ENCODE measurements at regions not wholly inside any gene's neighbourhood (a gene's known extent, or its start where the extent isn't known, plus 50 kb on each side); places are given as distances from the start of the nearest gene placed in this dataset.

DNA sequence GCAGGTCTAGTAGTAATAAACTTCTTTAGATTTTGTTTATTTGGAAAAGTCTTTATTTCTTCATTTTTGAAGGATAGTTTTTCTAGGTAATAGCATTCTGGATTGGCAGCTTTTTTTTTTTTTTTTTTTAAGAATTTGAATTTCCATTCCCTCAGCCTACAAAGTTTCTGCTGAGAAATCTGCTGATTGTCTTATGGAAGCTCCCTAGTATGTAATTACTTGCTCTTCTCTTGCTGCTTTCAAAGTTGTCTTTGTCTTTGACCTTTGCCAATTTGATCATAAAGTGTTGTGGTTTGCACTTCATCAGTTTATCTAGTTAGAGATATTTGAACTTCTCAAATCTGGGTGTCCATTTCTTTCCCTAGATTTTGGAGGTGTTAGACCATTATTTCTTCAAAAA lies 82.2 kb upstream of the GMDS start:
- no peak for TF ChIP-seq NFIC (IDR thresholded peaks at IDR 0.05)
- TF ChIP-seq, protein P1, sequence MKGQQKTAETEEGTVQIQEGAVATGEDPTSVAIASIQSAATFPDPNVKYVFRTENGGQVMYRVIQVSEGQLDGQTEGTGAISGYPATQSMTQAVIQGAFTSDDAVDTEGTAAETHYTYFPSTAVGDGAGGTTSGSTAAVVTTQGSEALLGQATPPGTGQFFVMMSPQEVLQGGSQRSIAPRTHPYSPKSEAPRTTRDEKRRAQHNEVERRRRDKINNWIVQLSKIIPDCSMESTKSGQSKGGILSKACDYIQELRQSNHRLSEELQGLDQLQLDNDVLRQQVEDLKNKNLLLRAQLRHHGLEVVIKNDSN (IDR thresholded peaks at IDR 0.05) = no peak
- TF ChIP-seq CEBPB (IDR thresholded peaks at IDR 0.05) = no peak
- no peak for TF ChIP-seq TAF1 (IDR thresholded peaks at IDR 0.05; ENCODE audit: low read depth)
- TF ChIP-seq EP300 (IDR thresholded peaks at IDR 0.05; ENCODE audit: borderline replicate concordance) = no peak
- TF ChIP-seq CREB1 (IDR thresholded peaks at IDR 0.05; ENCODE audit: low read depth) = no peak
- TF ChIP-seq, protein P2, sequence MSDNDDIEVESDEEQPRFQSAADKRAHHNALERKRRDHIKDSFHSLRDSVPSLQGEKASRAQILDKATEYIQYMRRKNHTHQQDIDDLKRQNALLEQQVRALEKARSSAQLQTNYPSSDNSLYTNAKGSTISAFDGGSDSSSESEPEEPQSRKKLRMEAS (IDR thresholded peaks at IDR 0.05) = no peak
- TF ChIP-seq, protein P3, sequence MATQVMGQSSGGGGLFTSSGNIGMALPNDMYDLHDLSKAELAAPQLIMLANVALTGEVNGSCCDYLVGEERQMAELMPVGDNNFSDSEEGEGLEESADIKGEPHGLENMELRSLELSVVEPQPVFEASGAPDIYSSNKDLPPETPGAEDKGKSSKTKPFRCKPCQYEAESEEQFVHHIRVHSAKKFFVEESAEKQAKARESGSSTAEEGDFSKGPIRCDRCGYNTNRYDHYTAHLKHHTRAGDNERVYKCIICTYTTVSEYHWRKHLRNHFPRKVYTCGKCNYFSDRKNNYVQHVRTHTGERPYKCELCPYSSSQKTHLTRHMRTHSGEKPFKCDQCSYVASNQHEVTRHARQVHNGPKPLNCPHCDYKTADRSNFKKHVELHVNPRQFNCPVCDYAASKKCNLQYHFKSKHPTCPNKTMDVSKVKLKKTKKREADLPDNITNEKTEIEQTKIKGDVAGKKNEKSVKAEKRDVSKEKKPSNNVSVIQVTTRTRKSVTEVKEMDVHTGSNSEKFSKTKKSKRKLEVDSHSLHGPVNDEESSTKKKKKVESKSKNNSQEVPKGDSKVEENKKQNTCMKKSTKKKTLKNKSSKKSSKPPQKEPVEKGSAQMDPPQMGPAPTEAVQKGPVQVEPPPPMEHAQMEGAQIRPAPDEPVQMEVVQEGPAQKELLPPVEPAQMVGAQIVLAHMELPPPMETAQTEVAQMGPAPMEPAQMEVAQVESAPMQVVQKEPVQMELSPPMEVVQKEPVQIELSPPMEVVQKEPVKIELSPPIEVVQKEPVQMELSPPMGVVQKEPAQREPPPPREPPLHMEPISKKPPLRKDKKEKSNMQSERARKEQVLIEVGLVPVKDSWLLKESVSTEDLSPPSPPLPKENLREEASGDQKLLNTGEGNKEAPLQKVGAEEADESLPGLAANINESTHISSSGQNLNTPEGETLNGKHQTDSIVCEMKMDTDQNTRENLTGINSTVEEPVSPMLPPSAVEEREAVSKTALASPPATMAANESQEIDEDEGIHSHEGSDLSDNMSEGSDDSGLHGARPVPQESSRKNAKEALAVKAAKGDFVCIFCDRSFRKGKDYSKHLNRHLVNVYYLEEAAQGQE (IDR thresholded peaks at IDR 0.05; ENCODE audit: low read depth) = no peak
- no peak for TF ChIP-seq RAD21 (IDR thresholded peaks at IDR 0.05; ENCODE audit: low read depth)
- TF ChIP-seq EGR1 (IDR thresholded peaks at IDR 0.05) = no peak

DNA sequence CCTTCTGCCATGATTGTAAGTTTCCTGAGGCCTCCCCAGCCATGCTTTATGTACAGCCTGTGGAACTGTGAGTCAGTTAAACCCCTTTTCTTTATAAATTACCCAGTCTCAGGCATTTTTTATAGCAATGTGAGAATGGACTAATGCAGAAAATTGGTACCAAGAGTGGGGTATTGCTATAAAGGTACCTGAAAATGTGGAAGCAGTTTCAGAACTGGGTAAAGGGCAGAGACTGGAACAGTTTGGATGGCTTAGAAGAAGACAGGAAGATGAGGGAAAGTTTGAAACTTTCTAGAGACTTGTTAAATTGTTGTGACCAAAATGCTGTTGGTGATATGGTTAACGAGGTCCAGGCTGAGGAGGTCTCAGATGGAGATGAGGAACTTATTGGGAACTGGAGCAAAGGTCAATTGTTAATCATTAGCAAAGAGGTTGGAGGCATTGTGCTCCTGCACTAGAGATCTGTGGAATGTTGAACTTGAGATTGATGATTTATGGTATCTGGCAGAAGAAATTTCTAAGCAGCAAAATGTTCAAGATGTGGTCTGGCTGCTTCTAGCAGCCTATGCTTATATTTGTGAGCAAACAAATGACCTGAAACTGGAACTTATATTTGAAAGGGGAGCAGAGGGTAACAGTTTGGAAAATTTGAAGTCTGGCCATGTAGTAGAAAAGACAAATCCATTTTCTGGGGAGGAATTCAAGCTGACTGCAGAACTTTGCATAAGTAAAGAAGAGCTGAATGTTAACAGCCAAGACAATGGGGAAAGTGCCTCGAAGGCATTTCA lies 79.0 kb upstream of the GMDS start:
- no peak for TF ChIP-seq CEBPB (IDR thresholded peaks at IDR 0.05)
- TF ChIP-seq TAF1 (IDR thresholded peaks at IDR 0.05; ENCODE audit: low read depth) = no peak

DNA sequence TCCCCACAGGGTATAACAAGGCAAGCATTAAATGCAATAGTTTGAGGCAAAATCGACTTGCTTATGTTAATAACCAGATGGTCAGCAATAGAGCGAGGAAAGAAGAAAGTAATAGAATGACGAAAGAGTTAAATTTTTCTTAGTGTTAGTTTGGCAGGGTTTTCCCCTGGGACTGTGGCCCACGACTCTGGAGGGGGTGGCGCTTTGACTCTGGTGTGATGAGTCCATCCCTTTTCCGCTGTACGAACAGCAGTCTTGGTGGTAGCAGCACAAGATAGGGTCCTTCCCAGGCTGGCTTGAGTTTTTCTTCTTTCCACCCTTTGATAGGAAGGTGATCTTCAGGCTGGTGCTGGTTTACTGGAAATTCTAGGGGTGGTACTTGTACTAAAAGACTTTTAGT lies 69.2 kb upstream of the GMDS start:
- TF ChIP-seq ZBTB7A (IDR thresholded peaks at IDR 0.05; ENCODE audit: low read depth) = no peak
- TF ChIP-seq YY1 (IDR thresholded peaks at IDR 0.05; ENCODE audit: low read depth) = no peak
- no peak for TF ChIP-seq NFIC (IDR thresholded peaks at IDR 0.05)
- no peak for TF ChIP-seq TAF1 (IDR thresholded peaks at IDR 0.05; ENCODE audit: low read depth)
- TF ChIP-seq, protein P2 (IDR thresholded peaks at IDR 0.05) = no peak
- no peak for TF ChIP-seq FOXM1 (IDR thresholded peaks at IDR 0.05; ENCODE audit: borderline replicate concordance, low read depth)
- TF ChIP-seq CEBPB (IDR thresholded peaks at IDR 0.05) = no peak
- TF ChIP-seq, protein P1 (IDR thresholded peaks at IDR 0.05) = no peak
- no peak for TF ChIP-seq TEAD4 (IDR thresholded peaks at IDR 0.05)
- TF ChIP-seq CREB1 (IDR thresholded peaks at IDR 0.05; ENCODE audit: low read depth) = no peak
- TF ChIP-seq TCF12 (IDR thresholded peaks at IDR 0.05; ENCODE audit: low read depth) = no peak
- no peak for TF ChIP-seq EGR1 (IDR thresholded peaks at IDR 0.05)
- TF ChIP-seq EP300 (IDR thresholded peaks at IDR 0.05; ENCODE audit: borderline replicate concordance) = no peak
- TF ChIP-seq RAD21 (IDR thresholded peaks at IDR 0.05; ENCODE audit: low read depth) = no peak
- TF ChIP-seq, protein P3 (IDR thresholded peaks at IDR 0.05; ENCODE audit: low read depth) = no peak

DNA sequence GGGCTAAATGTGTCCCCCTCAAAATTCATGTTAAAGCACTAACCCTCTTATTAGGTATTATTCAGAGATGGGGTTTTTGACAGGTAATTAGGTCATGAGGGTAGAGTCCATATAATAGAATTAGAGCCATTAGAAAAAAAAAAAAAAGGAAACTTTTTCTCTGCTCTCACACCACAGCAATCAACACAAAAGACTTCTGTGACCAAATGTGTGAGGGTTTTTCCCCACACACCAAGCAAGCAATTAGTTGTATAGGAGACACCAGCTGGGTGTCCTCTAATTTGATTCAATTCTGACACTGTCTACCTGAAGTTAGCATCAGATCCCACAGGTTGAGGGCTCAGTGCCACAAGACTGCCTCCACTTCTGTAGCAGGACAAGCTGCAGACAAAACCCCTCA lies 64.6 kb upstream of the GMDS start:
- TF ChIP-seq CEBPB (IDR thresholded peaks at IDR 0.05) (no peak), CREB1 (IDR thresholded peaks at IDR 0.05; ENCODE audit: low read depth) (no peak), TAF1 (IDR thresholded peaks at IDR 0.05; ENCODE audit: low read depth) (no peak), TCF12 (IDR thresholded peaks at IDR 0.05; ENCODE audit: low read depth) (no peak), NFIC (IDR thresholded peaks at IDR 0.05) (no peak), RAD21 (IDR thresholded peaks at IDR 0.05; ENCODE audit: low read depth) (no peak), ZBTB7A (IDR thresholded peaks at IDR 0.05; ENCODE audit: low read depth) (no peak), EP300 (IDR thresholded peaks at IDR 0.05; ENCODE audit: borderline replicate concordance) (no peak), YY1 (IDR thresholded peaks at IDR 0.05; ENCODE audit: low read depth) (no peak)
- TF ChIP-seq, protein P1 (IDR thresholded peaks at IDR 0.05) = no peak
- TF ChIP-seq, protein P3 (IDR thresholded peaks at IDR 0.05; ENCODE audit: low read depth) = no peak
